Muscle layer of duodenum (tissue), 2 donors: ENCODE measurements at regions not wholly inside any gene's neighbourhood (a gene's known extent, or its start where the extent isn't known, plus 50 kb on each side); places are given as distances from the start of the nearest gene placed in this dataset.

ENCODE experiments used
- H3K27ac ChIP-seq: one replicate; pipeline ENCODE4 v1.7.0; 2013; ENCODE audit warnings: mild to moderate bottlenecking, low read length
- H3K27me3 ChIP-seq: one replicate; pipeline ENCODE4 v1.7.0; 2013; ENCODE audit warnings: low read depth, mild to moderate bottlenecking, control low read depth, low read length
- H3K36me3 ChIP-seq, 2 donors: one replicate each; pipeline ENCODE4 v1.7.0; 2013; ENCODE audit warnings: low read length in 2 of 2, control low read depth in 1 of 2, mild to moderate bottlenecking in 1 of 2; ENCODE audit not compliant: insufficient read depth in 2 of 2, control insufficient read depth in 1 of 2
- H3K4me1 ChIP-seq, 2 donors: one replicate each; pipeline ENCODE4 v1.7.0; 2013; ENCODE audit warnings: low read length in 2 of 2, mild to moderate bottlenecking in 2 of 2, control low read depth in 1 of 2, moderate library complexity in 1 of 2; ENCODE audit not compliant: insufficient read depth in 2 of 2, control insufficient read depth in 1 of 2
- H3K4me3 ChIP-seq, 2 donors: one replicate each; pipeline ENCODE4 v1.7.0; 2013; ENCODE audit warnings: low read length in 2 of 2, low read depth in 1 of 2, mild to moderate bottlenecking in 1 of 2
- H3K9me3 ChIP-seq, 2 donors: one replicate each; pipeline ENCODE4 v1.7.0; 2013; ENCODE audit warnings: low read length in 2 of 2, control low read depth in 1 of 2, mild to moderate bottlenecking in 1 of 2; ENCODE audit not compliant: control insufficient read depth in 1 of 2
- donor health status: healthy.

DNA sequence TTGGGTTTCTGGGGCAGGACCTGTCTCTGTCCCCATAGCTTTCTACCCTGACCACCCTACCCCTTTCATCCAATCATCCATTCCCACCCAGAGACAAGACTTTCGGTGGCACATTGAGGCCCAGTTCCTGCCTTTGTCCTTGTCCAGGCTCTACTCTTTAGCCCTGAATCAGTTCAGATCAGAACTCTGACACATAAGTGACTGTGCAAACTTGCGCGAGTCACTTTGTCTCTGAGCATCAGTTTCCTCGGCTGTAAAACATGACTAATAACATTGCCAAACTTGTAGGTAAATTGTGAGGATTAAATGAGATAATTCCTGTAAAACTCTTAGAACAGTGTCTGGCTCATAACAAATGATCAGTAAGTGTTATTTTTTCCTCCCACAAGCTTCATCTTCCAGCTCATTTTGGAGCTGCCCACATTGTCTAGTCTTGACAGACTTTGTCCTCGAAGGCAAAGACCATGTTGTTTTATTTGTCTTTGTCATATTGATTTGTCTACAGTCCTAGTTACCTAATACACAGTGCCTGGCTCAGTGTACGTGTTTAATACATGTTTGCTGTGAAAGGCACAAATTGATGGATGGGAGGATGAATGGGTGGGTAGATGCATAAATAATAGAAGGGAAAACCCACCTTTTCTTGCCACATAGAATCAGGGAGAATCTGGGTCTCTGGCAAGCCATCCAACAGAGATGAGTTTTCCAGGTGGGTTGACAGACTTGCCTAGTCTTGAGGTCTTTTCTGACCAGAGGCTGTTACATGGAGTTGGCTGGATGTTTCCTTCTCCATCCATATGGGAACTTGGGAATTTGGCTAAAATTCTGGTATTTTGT is 262.9 kb downstream of the OMA1 start:
- H3K9me3 ChIP-seq = no peaks in the 10 kb centered on the region
- no peaks in the 10 kb centered on the region for H3K36me3 ChIP-seq
- no peaks in the 10 kb centered on the region for H3K27me3 ChIP-seq
- H3K27ac ChIP-seq = no peak overlapping the region
- H3K4me3 ChIP-seq = no peak overlapping the region
- no peaks in the 10 kb centered on the region for H3K4me1 ChIP-seq

DNA sequence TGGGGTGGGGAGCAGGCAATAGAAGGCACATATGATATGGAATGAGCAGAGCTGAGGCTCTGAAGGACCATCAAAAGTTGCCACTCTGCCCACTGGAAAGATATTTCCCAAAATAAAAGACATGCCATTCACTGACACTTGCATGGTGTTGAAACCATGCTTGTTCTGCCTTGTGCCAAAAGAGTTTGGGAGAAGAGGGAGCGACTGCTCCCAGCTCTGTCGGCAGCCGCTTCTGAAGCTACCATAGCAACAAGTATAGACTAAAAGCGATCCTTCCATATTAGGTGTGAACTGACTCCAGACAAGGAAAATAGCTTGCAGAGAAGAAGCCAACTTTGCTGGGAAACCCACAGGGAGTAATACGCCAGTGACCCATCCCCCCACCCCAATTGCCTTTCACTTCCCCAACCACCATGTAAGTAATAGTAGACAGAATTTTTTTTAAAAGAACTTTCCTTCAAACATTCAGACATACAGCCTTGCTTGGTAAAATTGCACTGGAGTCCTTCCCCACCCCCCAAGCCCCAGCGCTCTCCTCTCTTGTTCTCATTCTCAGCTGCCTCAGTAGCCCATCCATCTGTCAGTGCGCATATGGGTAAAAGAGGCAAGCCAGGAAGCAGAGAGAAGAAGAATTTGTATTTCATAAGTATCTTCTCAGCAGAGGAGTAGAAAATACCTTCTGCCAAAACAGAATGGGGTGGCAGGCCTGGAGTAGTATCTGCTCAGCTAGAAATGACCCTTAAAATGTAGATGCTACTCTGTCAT is 263.7 kb downstream of the OMA1 start:
- no peaks in the 10 kb centered on the region for H3K27me3 ChIP-seq

DNA sequence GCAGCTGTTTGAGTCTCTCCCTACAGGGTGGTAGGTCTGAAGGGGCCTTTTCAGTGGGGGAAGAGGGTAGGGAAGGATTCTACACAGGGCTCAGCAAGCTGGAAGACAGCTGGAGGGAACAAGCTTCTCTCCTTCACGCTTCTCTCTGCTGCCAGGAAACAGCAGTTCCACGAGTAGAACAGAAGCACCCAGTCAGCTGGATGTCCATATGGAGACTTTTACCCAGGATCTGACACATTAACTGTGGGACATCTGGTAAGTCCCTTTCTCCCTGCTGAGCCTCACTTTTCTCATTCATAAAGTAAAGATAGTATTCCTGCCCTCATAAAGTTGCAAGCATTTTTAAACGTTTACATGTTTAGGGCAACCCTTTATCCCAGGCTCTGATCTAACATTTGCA is 280.3 kb downstream of the OMA1 start:
- Histone ChIP-seq H3K36me3 (no peaks in the 10 kb centered on the region), H3K9me3 (no peaks in the 10 kb centered on the region), H3K27me3 (no peaks in the 10 kb centered on the region), H3K27ac (no peak overlapping the region), H3K4me1 (no peaks in the 10 kb centered on the region), H3K4me3 (no peak overlapping the region)

More for the DNA sequence above, 263.7 kb downstream of the OMA1 start:
- Histone ChIP-seq H3K9me3 (no peaks in the 10 kb centered on the region), H3K27ac (no peak overlapping the region), H3K4me3 (no peak overlapping the region), H3K36me3 (no peaks in the 10 kb centered on the region), H3K4me1 (no peaks in the 10 kb centered on the region)

GRCh38 chr1:58264462-58264861 is 282.1 kb downstream of the OMA1 start:
- H3K9me3 ChIP-seq = no peaks in the 10 kb centered on the region
- no peaks in the 10 kb centered on the region for H3K36me3 ChIP-seq
- no peaks in the 10 kb centered on the region for H3K27me3 ChIP-seq
- H3K4me3 ChIP-seq = no peak overlapping the region
- H3K4me1 ChIP-seq = no peaks in the 10 kb centered on the region
- H3K27ac ChIP-seq = no peak overlapping the region

GRCh38 chr1:58262702-58263101 is 283.8 kb downstream of the OMA1 start:
- H3K36me3 ChIP-seq = no peaks in the 10 kb centered on the region
- no peak overlapping the region for H3K27ac ChIP-seq
- no peaks in the 10 kb centered on the region for H3K27me3 ChIP-seq
- no peak overlapping the region for H3K4me3 ChIP-seq
- no peaks in the 10 kb centered on the region for H3K4me1 ChIP-seq
- no peaks in the 10 kb centered on the region for H3K9me3 ChIP-seq

DNA sequence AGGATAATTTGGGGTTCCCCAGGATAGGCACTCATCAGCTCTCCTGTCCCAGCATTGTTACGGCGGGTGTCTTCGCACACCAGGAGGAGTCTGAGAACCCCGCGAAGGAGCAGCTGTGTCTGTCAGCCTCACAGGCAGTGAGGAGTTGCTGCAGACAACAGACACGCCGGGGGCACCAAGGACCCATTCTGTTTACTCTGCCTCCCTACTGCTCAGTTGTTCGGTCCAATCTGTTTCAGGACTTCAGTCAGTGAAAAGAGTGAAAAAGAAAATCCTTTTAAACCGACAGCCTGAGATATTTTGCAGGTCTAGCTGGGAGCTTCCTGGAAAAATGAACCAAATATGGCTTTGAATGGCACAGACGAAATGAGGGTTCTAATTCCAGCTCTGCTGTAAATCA is 288.4 kb downstream of the OMA1 start:
- Histone ChIP-seq H3K27ac (no peak overlapping the region), H3K4me3 (no peak overlapping the region), H3K4me1 (no peaks in the 10 kb centered on the region), H3K9me3 (peaks cover 0 to 2% of the 10 kb centered on the region in 2 donors), H3K27me3 (no peaks in the 10 kb centered on the region), H3K36me3 (no peaks in the 10 kb centered on the region)

- Histone ChIP-seq H3K36me3 (no peaks in the 10 kb centered on the region), H3K27ac (no peak overlapping the region), H3K4me1 (no peaks in the 10 kb centered on the region), H3K27me3 (no peaks in the 10 kb centered on the region), H3K9me3 (peaks cover 0 to 2% of the 10 kb centered on the region in 2 donors), H3K4me3 (no peak overlapping the region)
Measured at GRCh38 chr1:58257003-58257402, 289.5 kb downstream of the OMA1 start.

DNA sequence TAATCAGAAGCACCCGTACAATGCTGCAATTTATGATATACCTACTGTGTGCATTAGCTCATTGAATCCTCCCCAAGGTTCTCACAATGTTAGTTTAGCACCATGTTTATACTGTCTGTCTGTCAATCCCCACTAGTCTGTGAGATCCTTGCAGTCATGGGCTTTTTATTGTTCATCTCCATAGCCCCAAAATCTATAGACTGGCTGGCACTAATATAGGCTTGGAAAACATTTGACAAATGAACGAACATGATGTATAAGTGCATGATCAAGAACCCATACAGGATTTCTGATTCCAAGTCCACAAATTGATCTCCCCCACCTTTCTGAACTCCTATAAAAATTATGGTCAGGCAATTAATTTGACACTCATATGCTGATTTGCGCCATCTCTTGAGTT is 290.0 kb downstream of the OMA1 start:
- H3K27ac ChIP-seq = no peak overlapping the region
- no peak overlapping the region for H3K4me3 ChIP-seq
- no peaks in the 10 kb centered on the region for H3K27me3 ChIP-seq
- no peaks in the 10 kb centered on the region for H3K4me1 ChIP-seq
- H3K36me3 ChIP-seq = no peaks in the 10 kb centered on the region
- peaks cover 0 to 2% of the 10 kb centered on the region in 2 donors for H3K9me3 ChIP-seq

DNA sequence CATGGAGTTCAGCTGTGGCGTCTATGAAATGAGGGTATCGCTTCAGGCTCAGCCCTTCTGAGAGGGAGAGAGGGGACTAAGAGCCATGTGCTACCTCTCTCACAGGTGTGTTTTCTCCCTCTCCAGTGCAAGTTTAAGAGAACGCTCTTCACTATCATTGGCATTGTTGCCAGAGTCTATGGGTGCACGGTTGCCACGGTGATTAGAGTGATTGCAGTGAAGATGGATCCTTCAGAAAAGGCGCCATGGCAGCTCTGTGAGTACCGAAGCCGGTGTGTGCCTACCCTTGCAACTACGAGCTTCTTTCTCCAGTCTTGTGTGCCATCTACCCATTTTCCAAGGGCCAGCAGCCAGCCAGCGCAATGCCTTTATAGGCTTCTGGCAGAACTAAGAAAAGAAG is 290.5 kb downstream of the OMA1 start:
- H3K4me1 ChIP-seq = no peaks in the 10 kb centered on the region
- no peak overlapping the region for H3K4me3 ChIP-seq
- no peak overlapping the region for H3K27ac ChIP-seq
- no peaks in the 10 kb centered on the region for H3K36me3 ChIP-seq
- H3K9me3 ChIP-seq = peaks cover 0 to 2% of the 10 kb centered on the region in 2 donors
- no peaks in the 10 kb centered on the region for H3K27me3 ChIP-seq

GRCh38 chr1:58255192-58255591 is 291.3 kb downstream of the OMA1 start:
- Histone ChIP-seq H3K27ac (no peak overlapping the region), H3K27me3 (no peaks in the 10 kb centered on the region), H3K36me3 (no peaks in the 10 kb centered on the region), H3K4me3 (no peak overlapping the region), H3K4me1 (peaks cover 0 to 2% of the 10 kb centered on the region in 2 donors), H3K9me3 (peaks cover 0 to 2% of the 10 kb centered on the region in 2 donors)

DNA sequence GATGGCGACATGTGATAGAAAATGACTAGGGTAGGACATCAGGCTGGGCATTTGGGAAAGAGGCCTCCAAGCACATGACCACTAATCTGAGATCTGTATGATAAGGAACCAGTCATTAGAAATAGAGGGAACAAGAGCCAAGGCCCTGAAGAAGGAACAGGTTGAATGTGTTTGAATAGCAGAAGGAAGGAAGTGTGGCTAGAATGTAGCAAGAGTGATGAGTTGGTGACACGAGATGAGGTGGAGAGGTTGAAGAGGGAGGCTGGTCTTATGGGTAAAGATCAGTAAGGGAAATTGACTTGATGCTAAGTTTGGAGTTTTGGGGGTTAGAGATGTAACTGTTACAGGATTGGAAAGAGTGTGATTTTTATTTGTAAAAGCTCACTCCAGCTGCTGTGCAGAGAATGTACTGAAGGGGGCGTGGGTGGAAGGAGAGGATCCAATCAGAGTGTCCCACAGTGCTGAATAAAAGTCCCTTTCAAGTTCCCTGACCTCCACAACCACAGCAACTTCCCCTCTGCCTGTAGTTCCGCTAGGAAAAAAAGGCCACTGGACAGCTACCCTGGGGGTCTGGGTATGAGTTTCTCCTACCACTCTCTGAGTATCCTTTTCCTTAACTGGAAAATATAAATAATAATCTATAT is 295.0 kb downstream of the OMA1 start:
- Histone ChIP-seq H3K4me1 (peaks cover 0 to 23% of the 10 kb centered on the region in 2 donors), H3K27ac (no peak overlapping the region), H3K9me3 (peaks cover 0 to 2% of the 10 kb centered on the region in 2 donors), H3K27me3 (peaks cover 13% of the 10 kb centered on the region), H3K4me3 (no peak overlapping the region), H3K36me3 (no peaks in the 10 kb centered on the region)
